ENCODE measurements at regions not wholly inside any gene's neighbourhood (a gene's known extent, or its start where the extent isn't known, plus 50 kb on each side); places are given as distances from the start of the nearest gene placed in this dataset.
"Not testable (repeated sequence)": the region's sequence is repeated elsewhere in the genome, so short reads cannot be mapped to it uniquely, and the experiment has no call there.

DNA sequence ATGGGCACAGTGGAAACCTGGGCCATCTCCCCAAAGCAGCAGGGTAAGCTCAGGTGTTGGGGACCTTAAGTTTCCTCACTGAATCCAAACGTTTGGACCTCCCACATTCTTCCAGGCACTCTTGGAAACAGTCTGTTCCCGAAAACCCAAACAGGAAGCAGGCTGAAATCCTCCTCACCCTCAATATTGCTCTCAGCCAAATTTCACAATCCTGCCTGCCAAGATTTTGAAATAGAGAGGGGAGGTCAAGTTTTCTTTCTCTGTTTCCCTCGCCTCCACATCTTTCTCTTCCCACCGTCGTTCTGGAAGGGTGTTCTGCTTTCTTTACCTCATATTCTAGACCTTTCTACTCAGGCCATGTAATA, 392.0 kb upstream of the SASH1 start:
- no peaks in the 10 kb centered on the region for H3K27me3 Mint-ChIP-seq (ENCODE audit: low read depth)
- no peaks in the 10 kb centered on the region for H3K36me3 Mint-ChIP-seq (ENCODE audit: insufficient read depth)
- no peak overlapping the region for H3K4me3 Mint-ChIP-seq
- ATAC-seq: no peak
- H3K4me1 Mint-ChIP-seq (ENCODE audit: low read depth): no peaks in the 10 kb centered on the region
- DNase-seq: no peak
- peaks cover under 1% of the 10 kb centered on the region for H3K9me3 Mint-ChIP-seq

DNA sequence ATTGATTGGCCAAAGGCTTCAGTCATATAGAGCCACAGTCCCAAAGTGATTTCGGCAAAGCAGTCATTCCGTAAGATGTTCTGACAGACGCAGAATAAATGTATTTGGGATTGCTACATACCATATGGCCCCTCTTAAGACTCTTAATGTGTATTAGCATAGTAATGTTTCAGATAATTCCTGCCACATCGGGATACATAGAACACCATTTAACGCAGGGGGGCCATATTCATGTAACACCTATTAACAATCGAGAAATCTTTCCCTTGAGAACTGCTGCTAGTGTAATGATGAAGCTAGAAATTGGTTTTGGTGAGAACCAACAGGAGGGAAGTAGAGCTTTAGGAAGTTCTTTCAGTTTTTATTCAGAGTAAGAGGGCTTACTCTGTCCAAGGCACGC, 390.9 kb upstream of the SASH1 start:
- no peaks in the 10 kb centered on the region for H3K36me3 Mint-ChIP-seq (ENCODE audit: insufficient read depth)
- ATAC-seq: no peak
- no peaks in the 10 kb centered on the region for H3K9me3 Mint-ChIP-seq

DNA sequence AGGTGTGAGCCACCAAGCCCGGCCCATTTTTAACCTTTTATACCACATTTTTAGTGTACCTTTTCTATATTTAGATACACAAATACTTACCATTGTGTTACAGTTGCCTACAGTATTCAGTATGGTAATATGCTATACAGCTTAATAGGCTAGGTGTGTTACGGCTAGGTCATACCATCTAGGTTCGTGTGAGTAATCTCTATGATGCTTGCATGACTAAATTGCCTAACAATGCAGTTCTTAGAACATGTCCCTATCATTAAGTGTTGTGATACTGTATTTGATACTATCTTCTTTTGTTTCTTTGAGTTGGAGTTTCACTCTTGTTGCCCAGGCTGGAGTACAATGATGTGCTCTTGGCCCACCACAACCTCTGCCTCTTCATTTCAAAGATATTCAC, 387.7 kb upstream of the SASH1 start:
- Mint-ChIP-seq H3K9me3 (no peaks in the 10 kb centered on the region), H3K4me1 (ENCODE audit: low read depth) (no peaks in the 10 kb centered on the region), H3K4me3 (no peak overlapping the region), H3K36me3 (ENCODE audit: insufficient read depth) (no peaks in the 10 kb centered on the region), H3K27me3 (ENCODE audit: low read depth) (no peaks in the 10 kb centered on the region)
- ATAC-seq (no peak), DNase-seq (no peak)

More for the DNA sequence above, 390.9 kb upstream of the SASH1 start:
- H3K4me1 Mint-ChIP-seq (ENCODE audit: low read depth): no peaks in the 10 kb centered on the region
- no peak overlapping the region for H3K4me3 Mint-ChIP-seq
- no peaks in the 10 kb centered on the region for H3K27me3 Mint-ChIP-seq (ENCODE audit: low read depth)
- DNase-seq: no peak

DNA sequence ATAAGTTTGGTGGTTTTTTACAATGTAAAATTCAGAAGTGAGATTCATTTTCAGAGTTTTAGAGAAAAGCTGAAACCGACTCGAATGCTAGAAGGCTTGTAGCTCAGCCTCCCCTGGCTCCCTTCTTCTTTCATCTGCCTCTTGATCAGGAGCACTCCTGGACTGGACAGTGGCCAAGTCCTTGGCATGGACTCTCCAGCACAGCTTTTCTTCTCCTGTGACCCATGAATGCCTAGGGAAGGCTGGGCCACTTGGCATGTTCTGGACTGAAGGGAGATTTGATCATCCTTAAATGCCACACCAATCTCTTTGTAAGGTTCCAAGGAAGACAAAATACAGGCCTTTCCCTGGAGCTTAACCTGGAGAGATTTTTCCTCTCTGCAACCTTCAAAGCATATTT, 384.0 kb upstream of the SASH1 start:
- no peaks in the 10 kb centered on the region for H3K27me3 Mint-ChIP-seq (ENCODE audit: low read depth)
- H3K9me3 Mint-ChIP-seq: no peaks in the 10 kb centered on the region
- H3K4me1 Mint-ChIP-seq (ENCODE audit: low read depth): no peaks in the 10 kb centered on the region
- H3K36me3 Mint-ChIP-seq (ENCODE audit: insufficient read depth): no peaks in the 10 kb centered on the region
- no peak overlapping the region for H3K4me3 Mint-ChIP-seq
- no peak for ATAC-seq
- no peak for DNase-seq

DNA sequence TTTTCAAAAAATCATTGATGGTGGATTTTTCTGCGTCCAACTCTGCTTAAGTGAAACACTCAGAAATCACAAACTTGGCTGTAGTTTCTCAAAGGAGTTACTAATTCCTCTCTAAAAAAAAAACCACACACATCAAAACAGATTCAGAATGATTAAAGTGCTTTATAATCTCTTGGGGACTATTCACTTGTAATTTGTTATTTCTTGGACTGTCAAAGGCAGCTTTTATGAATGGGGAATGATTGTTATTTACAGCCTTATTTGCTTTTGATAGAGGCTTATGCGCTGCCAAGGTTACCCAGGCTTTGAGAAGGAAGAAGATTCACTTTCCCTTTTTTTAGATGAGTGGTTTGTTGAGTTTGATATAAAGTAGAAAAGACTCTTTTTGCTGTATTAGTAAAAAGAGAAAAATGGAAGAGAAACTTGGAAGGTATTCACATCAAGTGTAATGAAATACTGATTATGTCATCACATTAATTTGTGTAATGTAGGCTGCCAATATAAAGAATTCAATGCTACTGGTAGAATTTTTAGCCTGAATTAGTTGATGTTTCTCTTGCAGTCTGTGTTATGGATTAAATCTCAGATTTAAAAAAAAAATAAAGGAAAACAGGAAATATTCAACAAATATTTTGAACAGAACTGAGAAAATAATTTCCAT, 381.0 kb upstream of the SASH1 start:
- ATAC-seq: no peak
- no peak for DNase-seq
- Mint-ChIP-seq H3K4me1 (ENCODE audit: low read depth) (no peaks in the 10 kb centered on the region), H3K4me3 (no peak overlapping the region), H3K9me3 (peaks cover 3% of the 10 kb centered on the region), H3K27me3 (ENCODE audit: low read depth) (no peaks in the 10 kb centered on the region), H3K36me3 (ENCODE audit: insufficient read depth) (no peaks in the 10 kb centered on the region)

DNA sequence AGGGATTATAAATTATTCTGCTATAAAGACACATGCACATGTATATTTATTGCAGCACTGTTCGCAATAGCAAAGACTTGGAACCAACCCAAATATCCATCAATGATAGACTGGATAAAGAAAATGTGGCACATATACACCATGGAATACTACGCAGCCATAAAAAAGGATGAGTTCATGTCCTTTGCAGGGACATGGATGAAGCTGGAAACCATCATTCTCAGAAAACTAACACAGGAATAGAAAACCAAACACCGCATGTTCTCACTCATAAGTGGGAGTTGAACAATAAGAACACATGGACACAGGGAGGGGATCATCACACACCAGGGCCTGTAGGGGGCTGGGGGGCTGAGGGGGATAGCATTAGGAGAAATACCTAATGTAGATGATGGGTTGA, 377.2 kb upstream of the SASH1 start:
- H3K4me1 Mint-ChIP-seq (ENCODE audit: low read depth); DNase-seq; H3K9me3 Mint-ChIP-seq; H3K36me3 Mint-ChIP-seq (ENCODE audit: insufficient read depth); ATAC-seq; H3K27me3 Mint-ChIP-seq (ENCODE audit: low read depth); H3K4me3 Mint-ChIP-seq: not testable (repeated sequence)

DNA sequence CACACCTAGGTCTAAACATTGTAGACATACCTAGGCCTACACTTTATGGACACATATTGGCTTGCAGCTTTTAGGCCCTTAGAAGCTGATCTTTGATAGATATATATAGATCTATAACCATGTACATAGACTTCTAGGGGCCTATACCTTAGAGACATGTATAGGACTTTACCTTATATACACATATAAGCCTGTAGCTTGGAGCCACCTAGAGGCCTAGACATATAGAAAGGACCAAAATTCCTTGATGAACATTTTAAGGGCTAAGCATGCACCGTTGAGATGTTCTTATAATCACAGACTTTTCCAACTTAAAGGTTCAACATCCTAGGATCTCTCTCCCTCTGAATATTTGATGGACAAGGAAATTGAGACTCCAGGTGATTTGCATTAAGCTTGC, 371.7 kb upstream of the SASH1 start:
- Mint-ChIP-seq H3K4me3 (no peak overlapping the region), H3K36me3 (ENCODE audit: insufficient read depth) (no peaks in the 10 kb centered on the region), H3K27me3 (ENCODE audit: low read depth) (no peaks in the 10 kb centered on the region)

DNA sequence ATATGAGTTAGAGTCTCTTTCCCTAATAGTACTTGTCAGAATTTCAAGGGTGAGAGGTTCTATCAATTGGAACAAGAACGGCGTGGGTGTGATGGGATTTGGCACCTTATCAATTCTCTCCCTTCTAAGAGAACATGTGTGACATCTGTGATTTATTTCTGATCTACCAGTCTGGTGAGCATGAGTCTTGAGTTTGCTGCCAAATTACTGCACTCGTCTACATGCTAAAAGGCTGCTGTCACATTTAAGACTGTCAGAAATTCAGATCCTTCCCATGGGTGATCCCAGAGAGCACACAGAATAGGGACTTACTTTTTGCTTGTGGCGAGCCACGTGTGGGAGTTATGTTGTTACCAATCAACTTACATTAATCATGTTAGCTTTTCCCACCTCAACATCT, 370.2 kb upstream of the SASH1 start:
- Mint-ChIP-seq H3K4me1 (ENCODE audit: low read depth) (no peaks in the 10 kb centered on the region), H3K4me3 (no peak overlapping the region)

More for the DNA sequence above, 371.7 kb upstream of the SASH1 start:
- DNase-seq (no peak), ATAC-seq (no peak)
- H3K4me1 Mint-ChIP-seq (ENCODE audit: low read depth): no peaks in the 10 kb centered on the region
- H3K9me3 Mint-ChIP-seq: no peaks in the 10 kb centered on the region

DNA sequence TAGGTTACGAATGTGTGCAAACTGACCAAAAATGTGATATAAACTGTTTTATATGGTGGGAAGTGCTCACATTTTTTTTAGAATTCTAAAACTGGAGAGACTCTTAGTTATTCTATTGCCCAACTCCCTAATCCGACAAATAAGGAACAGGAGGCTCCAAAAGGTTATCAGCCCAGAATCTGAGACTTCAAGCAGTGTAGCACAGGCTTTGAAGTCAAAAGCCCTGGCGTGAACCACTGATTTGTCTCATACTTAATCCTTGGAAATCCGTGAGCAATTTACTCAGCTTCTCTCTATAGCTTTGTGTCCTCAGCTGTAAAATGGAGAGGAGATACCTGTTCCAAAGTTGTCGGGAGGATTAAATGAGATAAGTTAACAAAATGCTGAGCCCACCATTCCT, 368.8 kb upstream of the SASH1 start:
- Mint-ChIP-seq H3K36me3 (ENCODE audit: insufficient read depth) (no peaks in the 10 kb centered on the region), H3K9me3 (no peaks in the 10 kb centered on the region), H3K4me1 (ENCODE audit: low read depth) (no peaks in the 10 kb centered on the region), H3K4me3 (no peak overlapping the region), H3K27me3 (ENCODE audit: low read depth) (no peaks in the 10 kb centered on the region)
- no peak for ATAC-seq
- no peak for DNase-seq

More for the DNA sequence above, 370.2 kb upstream of the SASH1 start:
- Mint-ChIP-seq H3K9me3 (no peaks in the 10 kb centered on the region), H3K36me3 (ENCODE audit: insufficient read depth) (no peaks in the 10 kb centered on the region), H3K27me3 (ENCODE audit: low read depth) (no peaks in the 10 kb centered on the region)
- DNase-seq: no peak
- no peak for ATAC-seq

DNA sequence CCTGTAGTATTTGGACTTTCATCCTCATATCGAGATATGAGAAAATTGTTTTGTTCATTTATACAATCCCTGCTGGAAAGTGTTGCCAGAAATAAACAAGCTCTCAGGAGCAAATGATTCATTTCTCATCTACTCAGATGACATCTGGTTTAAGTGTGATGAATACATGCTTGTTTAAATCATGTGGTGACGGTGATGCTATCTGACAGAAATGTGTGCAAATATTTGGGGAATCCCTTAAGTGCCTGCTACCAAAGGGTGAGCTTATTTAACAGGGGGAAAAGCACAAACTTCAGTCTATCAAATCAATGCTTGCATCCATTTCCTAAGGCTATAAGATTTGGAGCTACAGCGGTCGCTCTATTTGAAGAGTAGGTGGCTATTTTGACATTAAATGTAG, 368.3 kb upstream of the SASH1 start:
- no peaks in the 10 kb centered on the region for H3K9me3 Mint-ChIP-seq

DNA sequence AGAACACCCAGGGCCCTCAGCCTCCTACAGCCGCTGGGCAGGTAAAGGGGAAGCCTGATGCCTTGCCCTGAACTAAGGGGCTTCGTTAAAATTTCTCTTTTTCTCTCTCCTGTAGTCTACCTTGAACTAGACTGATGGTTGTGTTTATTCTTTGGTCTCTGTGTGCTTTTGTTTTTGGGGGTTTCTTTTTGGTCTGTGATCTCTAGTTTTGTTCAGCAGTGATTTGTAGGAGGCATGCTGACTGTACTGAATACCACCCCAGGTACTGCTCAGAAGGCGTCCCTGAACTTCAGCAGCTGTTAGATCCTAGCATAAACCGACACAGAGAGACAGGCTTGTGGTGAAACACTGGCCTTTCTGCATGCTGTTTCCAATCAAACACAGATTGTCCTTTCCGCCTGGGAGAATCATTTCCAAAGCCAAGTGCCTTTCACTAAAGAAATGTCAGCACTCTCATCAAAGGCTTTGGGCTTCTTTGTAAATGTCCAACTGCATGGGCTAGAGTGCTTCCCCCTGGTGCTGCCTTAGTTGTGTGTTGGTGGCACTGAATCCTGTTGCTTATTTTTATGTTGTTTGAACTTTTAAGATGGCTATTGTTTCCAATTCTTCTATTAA, 364.7 kb upstream of the SASH1 start:
- Mint-ChIP-seq H3K27me3 (ENCODE audit: low read depth) (no peaks in the 10 kb centered on the region), H3K4me3 (no peak overlapping the region), H3K9me3 (no peaks in the 10 kb centered on the region), H3K4me1 (ENCODE audit: low read depth) (no peaks in the 10 kb centered on the region), H3K36me3 (ENCODE audit: insufficient read depth) (no peaks in the 10 kb centered on the region)
- ATAC-seq (no peak), DNase-seq (no peak)

More for the DNA sequence above, 368.3 kb upstream of the SASH1 start:
- Mint-ChIP-seq H3K4me3 (no peak overlapping the region), H3K4me1 (ENCODE audit: low read depth) (no peaks in the 10 kb centered on the region), H3K36me3 (ENCODE audit: insufficient read depth) (no peaks in the 10 kb centered on the region), H3K27me3 (ENCODE audit: low read depth) (no peaks in the 10 kb centered on the region)
- no peak for ATAC-seq
- no peak for DNase-seq

DNA sequence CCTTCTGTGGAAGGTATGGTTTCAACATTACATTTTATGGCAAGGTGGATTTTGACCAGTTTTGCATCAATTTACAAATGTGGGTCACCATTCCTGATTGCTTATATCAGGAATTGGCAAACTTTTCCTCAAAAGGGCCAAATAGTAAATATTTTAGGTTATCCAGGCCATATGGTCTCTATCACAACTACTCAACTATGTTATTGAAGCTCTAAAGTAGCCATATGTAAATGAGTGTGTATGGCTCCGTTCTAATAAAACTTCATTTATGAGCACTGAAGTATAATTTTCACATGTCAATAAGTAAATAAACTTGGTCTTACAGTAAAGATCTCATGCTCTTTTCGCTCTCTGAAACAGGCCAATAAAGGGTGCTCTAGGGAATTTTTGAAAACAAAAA, 362.7 kb upstream of the SASH1 start:
- Mint-ChIP-seq H3K27me3 (ENCODE audit: low read depth) (no peaks in the 10 kb centered on the region), H3K4me3 (no peak overlapping the region), H3K36me3 (ENCODE audit: insufficient read depth) (no peaks in the 10 kb centered on the region), H3K4me1 (ENCODE audit: low read depth) (no peaks in the 10 kb centered on the region), H3K9me3 (no peaks in the 10 kb centered on the region)
- ATAC-seq (no peak), DNase-seq (no peak)

DNA sequence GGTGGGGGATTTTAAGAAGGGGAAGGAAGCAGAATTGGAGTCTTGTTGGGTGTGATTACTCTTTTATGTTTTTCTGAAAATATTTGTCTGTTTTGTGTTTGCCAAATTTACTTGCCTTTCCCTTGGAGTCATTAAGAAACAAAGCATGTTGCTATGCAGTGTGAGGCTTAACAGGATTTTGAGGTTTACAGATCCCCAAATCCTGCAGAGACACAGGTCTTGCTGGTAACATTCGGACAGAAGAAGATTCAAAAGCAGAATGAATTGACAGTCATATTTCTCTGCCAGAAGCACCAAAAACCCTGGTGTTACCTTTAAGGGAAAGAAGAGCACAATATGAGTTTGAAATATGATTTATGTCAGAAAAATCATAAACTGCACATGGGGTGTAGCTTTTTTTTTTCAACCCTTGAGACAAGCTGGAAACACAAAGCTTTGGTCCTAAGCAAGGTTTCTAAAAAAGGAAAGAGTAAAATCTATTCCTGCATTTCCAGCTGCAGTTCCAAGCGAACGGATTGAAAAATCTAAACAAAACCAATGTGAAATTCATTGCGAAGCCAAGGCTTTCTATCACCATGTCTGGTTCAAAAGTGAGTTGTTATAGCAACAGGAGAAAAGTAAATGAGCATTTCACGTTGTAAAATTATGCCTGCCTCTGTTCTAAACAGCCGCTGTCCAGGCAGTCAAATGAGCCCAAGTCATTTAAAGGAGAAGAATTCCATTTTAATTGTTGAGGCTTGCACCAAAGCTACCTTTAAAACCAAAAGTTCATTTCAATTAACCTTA, 358.9 kb upstream of the SASH1 start:
- Mint-ChIP-seq H3K27me3 (ENCODE audit: low read depth) (no peaks in the 10 kb centered on the region), H3K4me3 (no peak overlapping the region), H3K36me3 (ENCODE audit: insufficient read depth) (no peaks in the 10 kb centered on the region), H3K4me1 (ENCODE audit: low read depth) (no peaks in the 10 kb centered on the region), H3K9me3 (no peaks in the 10 kb centered on the region)
- DNase-seq (no peak), ATAC-seq (no peak)

DNA sequence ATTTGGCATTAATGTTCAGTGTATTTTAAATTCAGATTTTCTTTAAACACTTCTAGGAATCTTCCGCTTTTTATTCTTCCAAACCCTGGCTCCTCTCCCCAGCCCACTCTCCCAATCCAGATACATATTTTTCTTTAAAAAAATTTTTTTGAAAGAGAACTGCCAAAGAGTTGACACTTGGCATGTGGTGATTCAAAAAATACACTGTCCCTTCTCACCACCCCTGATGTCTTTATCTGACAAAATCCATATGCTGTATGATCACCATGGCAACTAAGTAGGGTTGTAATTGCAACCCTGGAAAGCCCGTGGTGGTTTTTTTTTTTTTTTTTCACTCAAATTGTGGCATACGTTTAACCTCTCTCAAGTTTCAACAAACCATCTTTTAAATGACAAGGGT, 355.8 kb upstream of the SASH1 start:
- Mint-ChIP-seq H3K4me3 (no peak overlapping the region), H3K36me3 (ENCODE audit: insufficient read depth) (no peaks in the 10 kb centered on the region), H3K9me3 (no peaks in the 10 kb centered on the region), H3K4me1 (ENCODE audit: low read depth) (no peaks in the 10 kb centered on the region), H3K27me3 (ENCODE audit: low read depth) (no peaks in the 10 kb centered on the region)
- no peak for DNase-seq
- ATAC-seq: no peak

DNA sequence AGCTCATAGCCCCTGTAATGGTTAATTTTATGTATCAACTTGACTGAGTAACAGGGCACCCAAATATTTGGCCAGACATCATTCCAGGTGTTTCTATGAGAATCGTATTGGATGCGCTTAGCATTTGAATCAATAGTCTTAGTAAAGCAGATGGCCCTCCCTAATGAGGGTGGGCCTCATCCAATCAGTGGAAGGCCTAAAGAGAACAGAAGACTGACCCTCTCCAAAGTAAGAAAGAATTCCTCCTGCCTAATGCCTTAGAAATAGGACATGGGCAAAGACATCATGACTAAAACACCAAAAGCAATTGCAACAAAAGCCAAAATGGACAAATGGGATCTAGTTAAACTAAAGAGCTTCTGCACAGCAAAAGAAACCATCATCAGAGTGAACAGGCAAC, 352.5 kb upstream of the SASH1 start:
- H3K36me3 Mint-ChIP-seq (ENCODE audit: insufficient read depth): no peaks in the 10 kb centered on the region
- ATAC-seq: no peak
- H3K9me3 Mint-ChIP-seq: no peaks in the 10 kb centered on the region
- H3K27me3 Mint-ChIP-seq (ENCODE audit: low read depth): no peaks in the 10 kb centered on the region
- H3K4me1 Mint-ChIP-seq (ENCODE audit: low read depth): no peaks in the 10 kb centered on the region
- H3K4me3 Mint-ChIP-seq: no peak overlapping the region
- DNase-seq: no peak

Measured in activated T-cell treated with anti-CD3 and anti-CD28 coated beads, Interleukin-2, amount 50 U/mL, for 4 hours (primary cell).